GM12878 (cell line): ENCODE measurements at regions not wholly inside any gene's neighbourhood (a gene's known extent, or its start where the extent isn't known, plus 50 kb on each side); places are given as distances from the start of the nearest gene placed in this dataset.

Experiments
- ATAC-seq: fragments of 200-7000 bp; cut with Tn5 transposase; 3 replicates; pipeline ENCODE4 v1.9.1; 2020; ENCODE audit warnings: mild to moderate bottlenecking, moderate library complexity
- BruUV-seq: library from RNA; stranded (reverse); fragments of 400-500 nt; replicated peaks from 2 replicates; lab custom pipeline; 2021; lab: Mats Ljungman, UMichigan
- CTCF ChIA-PET: fragments of 300-600 bp; sonication (Branson Sonifier 250); formaldehyde crosslinking; extraction: SDS; loops from one replicate; lab custom pipeline; 2021; ENCODE audit warnings: inconsistent platforms; lab: Yijun Ruan, JAX
- POLR2A ChIA-PET: fragments of 350-600 bp; formaldehyde crosslinking; extraction: SDS; loops from one replicate; lab custom pipeline; 2021; ENCODE audit warnings: inconsistent platforms; lab: Charles Lee
- RAD21 ChIA-PET: fragments of 300-600 bp; sonication (Branson Sonifier 250); formaldehyde crosslinking; loops from one replicate; lab custom pipeline; 2023; ENCODE audit warnings: antibody characterized with exemption; ENCODE audit not compliant: unreplicated experiment; lab: Charles Lee
- SMC1A ChIA-PET: fragments of 300-600 bp; sonication (Branson Sonifier 250); formaldehyde crosslinking; loops from one replicate; lab custom pipeline; 2023; ENCODE audit not compliant: unreplicated experiment, uncharacterized antibody; lab: Charles Lee
- DNase-seq: peaks from one replicate; pipeline ENCODE4 v3.0.0-alpha.2; 2011; ENCODE audit warnings: low read depth, low spot score
- FAIRE-seq: peaks from 3 replicates; lab custom pipeline; 2011; peaks lifted over from hg19 to GRCh38; lab: Jason Lieb, UNC
- H2AFZ ChIP-seq: 2 replicates; pipeline ENCODE4 v1.6.0; 2011; ENCODE audit warnings: low read depth, low read length, control low read depth; ENCODE audit not compliant: control insufficient read depth
- H3K27ac ChIP-seq: 2 replicates; pipeline ENCODE4 v1.5.1; 2011; ENCODE audit warnings: control low read depth; ENCODE audit not compliant: control insufficient read depth, insufficient read depth
- H3K27me3 ChIP-seq, 2 experiments: replicated peaks in 1 of 2; 2 replicates each; pipeline versions ENCODE4 v1.6.0 to v1.6.1; 2011; ENCODE audit warnings: low read length in 1 of 2; ENCODE audit not compliant: control insufficient read depth in 2 of 2, insufficient read depth in 2 of 2
- H3K36me3 ChIP-seq, 2 experiments: 2 replicates each; pipeline ENCODE4 v1.5.1; 2011; ENCODE audit warnings: low read length in 1 of 2; ENCODE audit not compliant: control insufficient read depth in 2 of 2, insufficient read depth in 2 of 2
- H3K4me1 ChIP-seq: 2 replicates; pipeline ENCODE4 v1.6.1; 2011; ENCODE audit warnings: mild to moderate bottlenecking, low read length, moderate library complexity, mixed read lengths; ENCODE audit not compliant: control insufficient read depth, insufficient read depth
- H3K4me2 ChIP-seq: 2 replicates; pipeline ENCODE4 v1.6.0; 2011; ENCODE audit warnings: control low read depth; ENCODE audit not compliant: control insufficient read depth, insufficient read depth
- H3K4me3 ChIP-seq: fragments of 200-600 bp; sonication (generic); 2 replicates; pipeline ENCODE4 v1.5.1; 2016
- H3K79me2 ChIP-seq: 2 replicates; pipeline ENCODE4 v1.6.0; 2011; ENCODE audit warnings: low read length; ENCODE audit not compliant: control insufficient read depth, insufficient read depth
- H3K9ac ChIP-seq: 2 replicates; pipeline ENCODE4 v1.8.0; 2011; ENCODE audit warnings: low read length, control low read depth, mixed read lengths; ENCODE audit not compliant: control insufficient read depth, insufficient read depth
- H3K9me3 ChIP-seq: replicated peaks from 3 replicates; pipeline ENCODE4 v1.5.1; 2011; ENCODE audit warnings: mild to moderate bottlenecking, low read length; ENCODE audit not compliant: control insufficient read depth, insufficient read depth
- H4K20me1 ChIP-seq: 2 replicates; pipeline ENCODE4 v1.6.0; 2011; ENCODE audit not compliant: control insufficient read depth, insufficient read depth
- CBX3 ChIP-seq: fragments of 200-600 bp; sonication (generic); IDR thresholded peaks from 2 replicates; pipeline ENCODE4 v1.6.1; 2016; ENCODE audit warnings: low read depth, borderline replicate concordance
- CBX5 ChIP-seq: sonication (generic); IDR thresholded peaks from 2 replicates; pipeline ENCODE4 v1.6.1; 2016; ENCODE audit warnings: low read depth, moderate library complexity, mild to moderate bottlenecking, inconsistent platforms
- ESRRA ChIP-seq: IDR thresholded peaks from 2 replicates; pipeline ENCODE4 v1.6.1; 2012; ENCODE audit warnings: mild to moderate bottlenecking, low read length, improper control_type of control experiment
- ETV6 ChIP-seq, 2 experiments: fragments of 450-650 bp in 1 of 2; IDR thresholded peaks in 1 of 2; conservative IDR thresholded peaks in 1 of 2; 2 replicates each; pipeline ENCODE4 v1.6.1; 2014; ENCODE audit warnings: antibody characterized with exemption in 1 of 2, borderline replicate concordance in 1 of 2, low read depth in 1 of 2, mild to moderate bottlenecking in 1 of 2, moderate library complexity in 1 of 2
- JUNB ChIP-seq: IDR thresholded peaks from 2 replicates; pipeline ENCODE4 v1.6.1; 2016; ENCODE audit warnings: antibody characterized with exemption, mild to moderate bottlenecking
- RUNX3 ChIP-seq: IDR thresholded peaks from 2 replicates; pipeline ENCODE4 v1.6.1; 2012; ENCODE audit warnings: low read length, inconsistent platforms
- SREBF1 ChIP-seq: IDR thresholded peaks from 2 replicates; pipeline ENCODE4 v1.6.1; 2012; ENCODE audit warnings: mild to moderate bottlenecking, low read length
- SRF ChIP-seq, 2 experiments: IDR thresholded peaks; 2 replicates each; pipeline ENCODE4 v1.6.1; 2011; ENCODE audit warnings: low read depth in 2 of 2, low read length in 2 of 2, mild to moderate bottlenecking in 1 of 2, moderate library complexity in 1 of 2
- WGBS: methylation state at CpG from one replicate; pipeline ENCODE4 v1.1.6; 2016; ENCODE audit warnings: low lambda C conversion rate; ENCODE audit not compliant: insufficient replicate concordance, insufficient coverage; ENCODE audit errors: missing lambda C conversion rate; 5-methylcytosine and 5-hydroxymethylcytosine counted together
- in situ Hi-C: fragments of 300-500 bp; cut with MboI; formaldehyde crosslinking; loops from 9 replicates; pipeline ENCODE4 v1.14.3; 2018; ENCODE audit warnings: mixed read lengths
- intact Hi-C: fragments of 100-400 bp; cut with micrococcal nuclease; formaldehyde crosslinking; loops from one replicate; pipeline ENCODE4 v1.14.2; 2022; ENCODE audit not compliant: unreplicated experiment
- TF ChIP-seq, protein P1 (sequence below): fragments of 450-650 bp; conservative IDR thresholded peaks from 2 replicates; pipeline ENCODE4 v1.6.1; 2017; ENCODE audit warnings: mild to moderate bottlenecking, moderate library complexity
- TF ChIP-seq, protein P2 (sequence below): fragments of 450-650 bp; IDR thresholded peaks from 2 replicates; pipeline ENCODE4 v1.6.1; 2017; ENCODE audit warnings: low read depth, mild to moderate bottlenecking, moderate library complexity
- TF ChIP-seq, protein P3 (sequence below): fragments of 450-650 bp; IDR thresholded peaks from 2 replicates; pipeline ENCODE4 v1.6.1; 2016; ENCODE audit warnings: mild to moderate bottlenecking, moderate library complexity, borderline replicate concordance
- TF ChIP-seq, protein P4 (sequence below): IDR thresholded peaks from 2 replicates; pipeline ENCODE4 v1.6.1; 2012; ENCODE audit warnings: low read depth, low read length, improper control_type of control experiment

DNA sequence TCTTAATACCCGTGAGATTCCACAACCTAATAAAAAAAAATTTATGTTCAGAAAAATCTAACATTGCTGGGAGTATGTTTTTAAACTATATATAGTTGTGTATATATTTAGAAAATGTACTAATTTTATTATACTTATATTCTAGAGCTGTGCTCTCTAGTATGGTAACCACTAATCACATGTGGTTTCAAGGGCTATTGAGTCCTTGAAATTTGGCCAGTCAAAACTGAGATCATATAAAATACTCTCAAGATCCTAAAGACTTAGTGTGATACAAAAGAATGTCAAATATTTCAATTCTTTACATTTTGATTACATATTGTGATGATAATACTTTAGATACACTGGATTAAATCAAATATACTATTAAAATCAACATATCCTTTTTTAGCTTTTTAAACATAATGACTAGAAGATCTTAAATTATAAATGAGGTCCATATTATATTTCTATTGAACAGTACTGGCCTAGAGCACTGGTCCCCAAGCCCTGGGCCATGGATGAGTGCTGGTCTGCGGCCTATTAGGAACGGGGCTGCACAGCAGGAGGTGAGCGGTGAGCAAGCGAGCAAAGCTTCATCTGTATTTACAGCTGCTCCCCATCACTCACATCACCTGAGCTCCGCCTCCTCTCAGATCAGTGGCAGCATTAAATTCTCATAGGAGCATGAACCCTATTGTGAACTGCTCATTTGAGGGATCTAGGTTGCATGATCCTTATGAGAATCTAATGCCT is 176.5 kb upstream of the NBEA start (continued):
- TF ChIP-seq, protein P1, sequence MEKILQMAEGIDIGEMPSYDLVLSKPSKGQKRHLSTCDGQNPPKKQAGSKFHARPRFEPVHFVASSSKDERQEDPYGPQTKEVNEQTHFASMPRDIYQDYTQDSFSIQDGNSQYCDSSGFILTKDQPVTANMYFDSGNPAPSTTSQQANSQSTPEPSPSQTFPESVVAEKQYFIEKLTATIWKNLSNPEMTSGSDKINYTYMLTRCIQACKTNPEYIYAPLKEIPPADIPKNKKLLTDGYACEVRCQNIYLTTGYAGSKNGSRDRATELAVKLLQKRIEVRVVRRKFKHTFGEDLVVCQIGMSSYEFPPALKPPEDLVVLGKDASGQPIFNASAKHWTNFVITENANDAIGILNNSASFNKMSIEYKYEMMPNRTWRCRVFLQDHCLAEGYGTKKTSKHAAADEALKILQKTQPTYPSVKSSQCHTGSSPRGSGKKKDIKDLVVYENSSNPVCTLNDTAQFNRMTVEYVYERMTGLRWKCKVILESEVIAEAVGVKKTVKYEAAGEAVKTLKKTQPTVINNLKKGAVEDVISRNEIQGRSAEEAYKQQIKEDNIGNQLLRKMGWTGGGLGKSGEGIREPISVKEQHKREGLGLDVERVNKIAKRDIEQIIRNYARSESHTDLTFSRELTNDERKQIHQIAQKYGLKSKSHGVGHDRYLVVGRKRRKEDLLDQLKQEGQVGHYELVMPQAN = no peak
- TF ChIP-seq SREBF1 (no peak), ETV6 (conservative IDR thresholded peaks at IDR 0.05 in 1 of 2, IDR thresholded peaks at IDR 0.05 in 1 of 2; ENCODE audit: borderline replicate concordance in 1 of 2, low read depth in 1 of 2) (no peak)
- TF ChIP-seq, protein P2, sequence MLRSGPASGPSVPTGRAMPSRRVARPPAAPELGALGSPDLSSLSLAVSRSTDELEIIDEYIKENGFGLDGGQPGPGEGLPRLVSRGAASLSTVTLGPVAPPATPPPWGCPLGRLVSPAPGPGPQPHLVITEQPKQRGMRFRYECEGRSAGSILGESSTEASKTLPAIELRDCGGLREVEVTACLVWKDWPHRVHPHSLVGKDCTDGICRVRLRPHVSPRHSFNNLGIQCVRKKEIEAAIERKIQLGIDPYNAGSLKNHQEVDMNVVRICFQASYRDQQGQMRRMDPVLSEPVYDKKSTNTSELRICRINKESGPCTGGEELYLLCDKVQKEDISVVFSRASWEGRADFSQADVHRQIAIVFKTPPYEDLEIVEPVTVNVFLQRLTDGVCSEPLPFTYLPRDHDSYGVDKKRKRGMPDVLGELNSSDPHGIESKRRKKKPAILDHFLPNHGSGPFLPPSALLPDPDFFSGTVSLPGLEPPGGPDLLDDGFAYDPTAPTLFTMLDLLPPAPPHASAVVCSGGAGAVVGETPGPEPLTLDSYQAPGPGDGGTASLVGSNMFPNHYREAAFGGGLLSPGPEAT = no peak

DNA sequence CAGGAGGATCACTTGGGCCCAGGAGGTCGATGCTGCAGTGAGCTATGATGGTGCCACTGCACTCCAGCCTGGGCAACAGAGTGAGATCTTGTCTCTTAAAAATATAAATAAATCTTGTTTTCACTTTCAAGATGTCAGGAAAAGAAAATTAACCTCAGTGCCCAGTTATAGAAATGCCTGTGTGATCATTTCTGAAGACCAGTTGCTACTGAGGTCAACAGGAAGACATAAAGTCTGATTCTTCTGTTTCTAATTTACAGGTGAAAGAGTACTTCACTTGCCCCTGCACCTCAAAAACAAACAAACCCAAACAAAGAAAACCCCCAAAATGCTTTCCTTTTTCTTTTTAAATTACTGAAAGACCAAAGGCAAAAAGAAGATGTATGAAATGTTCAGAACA is 174.3 kb upstream of the NBEA start:
- in situ Hi-C loops = no loop called here
- H3K9ac ChIP-seq = no peak overlapping the region
- intact Hi-C loops = no loop called here
- no peaks in the 10 kb centered on the region for H3K79me2 ChIP-seq
- ChIA-PET RAD21 (no interaction called here), POLR2A (no interaction called here), SMC1A (no interaction called here), CTCF (no interaction called here)
- H3K4me3 ChIP-seq = no peak overlapping the region
- H3K27ac ChIP-seq = no peak overlapping the region
- 5% methylated on average over 1 of the region's 1 CpG for WGBS
- no peaks in the 10 kb centered on the region for H3K27me3 ChIP-seq
- no peaks in the 10 kb centered on the region for H3K9me3 ChIP-seq
- DNase-seq (no peak), ATAC-seq (no peak), FAIRE-seq (no peak)
- BruUV-seq = no TSS peak
- no peak overlapping the region for H2AFZ ChIP-seq
- H3K4me1 ChIP-seq = no peaks in the 10 kb centered on the region
- H4K20me1 ChIP-seq = no peaks in the 10 kb centered on the region
- no peak overlapping the region for H3K4me2 ChIP-seq
- no peaks in the 10 kb centered on the region for H3K36me3 ChIP-seq
- no peak for TF ChIP-seq SRF (IDR thresholded peaks at IDR 0.05; ENCODE audit: low read depth in 2 of 2, low read length in 2 of 2)
- no peak for TF ChIP-seq ESRRA
- TF ChIP-seq CBX5 = no peak
- TF ChIP-seq, protein P3, sequence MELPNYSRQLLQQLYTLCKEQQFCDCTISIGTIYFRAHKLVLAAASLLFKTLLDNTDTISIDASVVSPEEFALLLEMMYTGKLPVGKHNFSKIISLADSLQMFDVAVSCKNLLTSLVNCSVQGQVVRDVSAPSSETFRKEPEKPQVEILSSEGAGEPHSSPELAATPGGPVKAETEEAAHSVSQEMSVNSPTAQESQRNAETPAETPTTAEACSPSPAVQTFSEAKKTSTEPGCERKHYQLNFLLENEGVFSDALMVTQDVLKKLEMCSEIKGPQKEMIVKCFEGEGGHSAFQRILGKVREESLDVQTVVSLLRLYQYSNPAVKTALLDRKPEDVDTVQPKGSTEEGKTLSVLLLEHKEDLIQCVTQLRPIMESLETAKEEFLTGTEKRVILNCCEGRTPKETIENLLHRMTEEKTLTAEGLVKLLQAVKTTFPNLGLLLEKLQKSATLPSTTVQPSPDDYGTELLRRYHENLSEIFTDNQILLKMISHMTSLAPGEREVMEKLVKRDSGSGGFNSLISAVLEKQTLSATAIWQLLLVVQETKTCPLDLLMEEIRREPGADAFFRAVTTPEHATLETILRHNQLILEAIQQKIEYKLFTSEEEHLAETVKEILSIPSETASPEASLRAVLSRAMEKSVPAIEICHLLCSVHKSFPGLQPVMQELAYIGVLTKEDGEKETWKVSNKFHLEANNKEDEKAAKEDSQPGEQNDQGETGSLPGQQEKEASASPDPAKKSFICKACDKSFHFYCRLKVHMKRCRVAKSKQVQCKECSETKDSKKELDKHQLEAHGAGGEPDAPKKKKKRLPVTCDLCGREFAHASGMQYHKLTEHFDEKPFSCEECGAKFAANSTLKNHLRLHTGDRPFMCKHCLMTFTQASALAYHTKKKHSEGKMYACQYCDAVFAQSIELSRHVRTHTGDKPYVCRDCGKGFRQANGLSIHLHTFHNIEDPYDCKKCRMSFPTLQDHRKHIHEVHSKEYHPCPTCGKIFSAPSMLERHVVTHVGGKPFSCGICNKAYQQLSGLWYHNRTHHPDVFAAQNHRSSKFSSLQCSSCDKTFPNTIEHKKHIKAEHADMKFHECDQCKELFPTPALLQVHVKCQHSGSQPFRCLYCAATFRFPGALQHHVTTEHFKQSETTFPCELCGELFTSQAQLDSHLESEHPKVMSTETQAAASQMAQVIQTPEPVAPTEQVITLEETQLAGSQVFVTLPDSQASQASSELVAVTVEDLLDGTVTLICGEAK = no peak
- TF ChIP-seq JUNB = no peak
- no peak for TF ChIP-seq RUNX3
- no peak for TF ChIP-seq CBX3
- TF ChIP-seq, protein P4, sequence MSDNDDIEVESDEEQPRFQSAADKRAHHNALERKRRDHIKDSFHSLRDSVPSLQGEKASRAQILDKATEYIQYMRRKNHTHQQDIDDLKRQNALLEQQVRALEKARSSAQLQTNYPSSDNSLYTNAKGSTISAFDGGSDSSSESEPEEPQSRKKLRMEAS = no peak
